GM23338 (cell line): ENCODE measurements at regions not wholly inside any gene's neighbourhood (a gene's known extent, or its start where the extent isn't known, plus 50 kb on each side); places are given as distances from the start of the nearest gene placed in this dataset.

ENCODE experiments used
- ATAC-seq: fragments of 200-7000 bp; cut with Tn5 transposase; 3 replicates; pipeline ENCODE4 v1.9.1; 2020
- DNase-seq: peaks from one replicate; pipeline ENCODE4 v3.0.0-alpha.2; 2015; ENCODE audit warnings: low spot score
- H2AFZ ChIP-seq: fragments of 200-600 bp; sonication (generic); 2 replicates; pipeline ENCODE4 v1.8.0; 2016; ENCODE audit warnings: antibody characterized with exemption, mild to moderate bottlenecking, moderate library complexity
- H3F3A ChIP-seq: fragments of 200-600 bp; sonication (generic); replicated peaks from 2 replicates; pipeline ENCODE4 v1.8.0; 2017; ENCODE audit warnings: antibody characterized with exemption, mixed run types, low read depth
- H3K27ac ChIP-seq: fragments of 200-600 bp; sonication (generic); 2 replicates; pipeline ENCODE4 v1.6.1; 2016; ENCODE audit warnings: low read depth
- H3K27me3 ChIP-seq: fragments of 200-600 bp; sonication (generic); 2 replicates; pipeline ENCODE4 v1.8.0; 2016; ENCODE audit warnings: mild to moderate bottlenecking, mixed run types, moderate library complexity; ENCODE audit not compliant: insufficient read depth
- H3K36me3 ChIP-seq: fragments of 200-600 bp; sonication (generic); 2 replicates; pipeline ENCODE4 v1.8.0; 2016; ENCODE audit warnings: mild to moderate bottlenecking; ENCODE audit not compliant: insufficient read depth
- H3K4me1 ChIP-seq: fragments of 200-600 bp; sonication (generic); 2 replicates; pipeline ENCODE4 v1.8.0; 2016; ENCODE audit warnings: mild to moderate bottlenecking, moderate library complexity; ENCODE audit not compliant: insufficient read depth
- H3K4me2 ChIP-seq: fragments of 200-600 bp; sonication (generic); 2 replicates; pipeline ENCODE4 v1.7.1; 2017; ENCODE audit warnings: mixed run types
- H3K4me3 ChIP-seq: fragments of 200-600 bp; sonication (generic); 2 replicates; pipeline ENCODE4 v1.6.1; 2016; ENCODE audit warnings: mixed run types
- H3K79me2 ChIP-seq: fragments of 200-600 bp; sonication (generic); replicated peaks from 2 replicates; pipeline ENCODE4 v1.8.0; 2017; ENCODE audit warnings: mild to moderate bottlenecking; ENCODE audit not compliant: insufficient read depth
- H3K9me2 ChIP-seq: fragments of 200-600 bp; sonication (generic); 2 replicates; pipeline ENCODE4 v1.8.0; 2017; ENCODE audit not compliant: insufficient read depth
- H4K20me1 ChIP-seq: fragments of 200-600 bp; sonication (generic); replicated peaks from 2 replicates; pipeline ENCODE4 v1.8.0; 2017; ENCODE audit warnings: mild to moderate bottlenecking; ENCODE audit not compliant: insufficient read depth
- H3K27ac Mint-ChIP-seq: 2 replicates; pipeline ENCODE4 v1.8.0; 2020; ENCODE audit warnings: inconsistent platforms, mild to moderate bottlenecking, moderate library complexity, mixed read lengths
- H3K27me3 Mint-ChIP-seq: 3 replicates; pipeline ENCODE4 v1.8.0; 2022; ENCODE audit warnings: low read depth, mild to moderate bottlenecking, moderate library complexity, mixed read lengths, inconsistent platforms; ENCODE audit not compliant: insufficient read depth, poor library complexity
- H3K36me3 Mint-ChIP-seq: 3 replicates; pipeline ENCODE4 v1.8.0; 2021; ENCODE audit warnings: low read depth, mild to moderate bottlenecking, inconsistent platforms, moderate library complexity, mixed read lengths
- H3K4me1 Mint-ChIP-seq: 3 replicates; pipeline ENCODE4 v1.8.0; 2020; ENCODE audit warnings: mild to moderate bottlenecking, inconsistent platforms, mixed read lengths
- H3K4me3 Mint-ChIP-seq: 3 replicates; pipeline ENCODE4 v1.8.0; 2021; ENCODE audit warnings: moderate library complexity, mild to moderate bottlenecking, inconsistent platforms, mixed read lengths
- H3K9me3 Mint-ChIP-seq: 3 replicates; pipeline ENCODE4 v1.8.0; 2020; ENCODE audit warnings: moderate library complexity, mild to moderate bottlenecking, inconsistent platforms, mixed read lengths
- CREB1 ChIP-seq: fragments of 250-450 bp; sonication (Bioruptor Pico); IDR thresholded peaks from 2 replicates; pipeline ENCODE4 v1.5.0; 2020; ENCODE audit warnings: low read depth, mild to moderate bottlenecking, moderate library complexity
- EZH2 ChIP-seq: fragments of 200-600 bp; sonication (generic); IDR thresholded peaks from one replicate; pipeline ENCODE4 v1.8.0; 2017; ENCODE audit warnings: antibody characterized with exemption, mild to moderate bottlenecking, low read depth; ENCODE audit not compliant: unreplicated experiment
- EZH2phosphoT487 ChIP-seq: fragments of 200-600 bp; sonication (generic); IDR thresholded peaks from one replicate; pipeline ENCODE4 v1.8.1; 2018; ENCODE audit warnings: antibody characterized with exemption; ENCODE audit not compliant: unreplicated experiment
- JUNB ChIP-seq: IDR thresholded peaks from one replicate; pipeline ENCODE4 v1.6.1; 2016; ENCODE audit warnings: antibody characterized with exemption; ENCODE audit not compliant: unreplicated experiment
- NANOG ChIP-seq: IDR thresholded peaks from 2 replicates; pipeline ENCODE4 v1.6.1; 2016; ENCODE audit warnings: antibody characterized with exemption, borderline replicate concordance
- POLR2AphosphoS5 ChIP-seq: IDR thresholded peaks from 2 replicates; pipeline ENCODE4 v1.6.1; 2016; ENCODE audit warnings: antibody characterized with exemption, low read depth
- STAT1 ChIP-seq: IDR thresholded peaks from one replicate; pipeline ENCODE4 v1.6.1; 2016; ENCODE audit warnings: antibody characterized with exemption; ENCODE audit not compliant: unreplicated experiment
- ZNF114 ChIP-seq: fragments of 250-450 bp; sonication (Bioruptor Pico); IDR thresholded peaks from 2 replicates; pipeline ENCODE4 v1.5.0; 2020; ENCODE audit warnings: mild to moderate bottlenecking, moderate library complexity
- ZNF331 ChIP-seq: fragments of 250-450 bp; sonication (Bioruptor Pico); IDR thresholded peaks from 2 replicates; pipeline ENCODE4 v1.5.0; 2020; ENCODE audit warnings: low read depth, mild to moderate bottlenecking, moderate library complexity
- TF ChIP-seq, protein P1 (sequence below), 2 experiments: fragments of 200-600 bp in 1 of 2; sonication (generic) in 1 of 2; conservative IDR thresholded peaks; 2 replicates each; pipeline versions ENCODE4 v1.5.1 to v1.6.1; 2016 to 2017; ENCODE audit warnings: antibody characterized with exemption in 2 of 2, low read depth in 2 of 2, mild to moderate bottlenecking in 2 of 2, moderate library complexity in 1 of 2
- TF ChIP-seq, protein P2 (sequence below): fragments of 250-450 bp; sonication (Bioruptor Pico); IDR thresholded peaks from 2 replicates; pipeline ENCODE4 v1.5.0; 2020; ENCODE audit warnings: mild to moderate bottlenecking, moderate library complexity
- TF ChIP-seq, protein P3 (sequence below): IDR thresholded peaks from one replicate; pipeline ENCODE4 v1.6.1; 2018; ENCODE audit warnings: antibody characterized with exemption; ENCODE audit not compliant: unreplicated experiment

DNA sequence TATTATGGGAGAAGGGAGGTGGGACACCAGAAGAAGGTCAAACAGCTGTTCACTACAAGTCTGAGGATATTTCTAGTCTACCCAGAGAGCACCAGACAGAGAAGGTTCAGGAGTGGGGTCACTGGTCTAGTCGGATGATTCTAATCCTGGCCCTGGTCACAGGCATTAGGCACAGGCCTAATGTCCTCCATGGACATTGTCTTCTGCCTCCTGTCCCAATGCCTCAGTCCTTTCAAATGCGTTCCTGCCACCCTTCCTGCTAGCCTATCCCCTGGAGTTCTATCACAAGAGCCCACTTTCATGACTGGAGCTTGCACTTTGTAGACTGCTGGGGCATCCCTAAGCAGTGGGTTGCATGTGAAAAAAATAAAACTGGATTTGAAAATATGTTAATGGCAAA, 83.9 kb upstream of the PFN2 start (continued):
- no peak for TF ChIP-seq STAT1
- no peak for TF ChIP-seq EZH2
- TF ChIP-seq, protein P1, sequence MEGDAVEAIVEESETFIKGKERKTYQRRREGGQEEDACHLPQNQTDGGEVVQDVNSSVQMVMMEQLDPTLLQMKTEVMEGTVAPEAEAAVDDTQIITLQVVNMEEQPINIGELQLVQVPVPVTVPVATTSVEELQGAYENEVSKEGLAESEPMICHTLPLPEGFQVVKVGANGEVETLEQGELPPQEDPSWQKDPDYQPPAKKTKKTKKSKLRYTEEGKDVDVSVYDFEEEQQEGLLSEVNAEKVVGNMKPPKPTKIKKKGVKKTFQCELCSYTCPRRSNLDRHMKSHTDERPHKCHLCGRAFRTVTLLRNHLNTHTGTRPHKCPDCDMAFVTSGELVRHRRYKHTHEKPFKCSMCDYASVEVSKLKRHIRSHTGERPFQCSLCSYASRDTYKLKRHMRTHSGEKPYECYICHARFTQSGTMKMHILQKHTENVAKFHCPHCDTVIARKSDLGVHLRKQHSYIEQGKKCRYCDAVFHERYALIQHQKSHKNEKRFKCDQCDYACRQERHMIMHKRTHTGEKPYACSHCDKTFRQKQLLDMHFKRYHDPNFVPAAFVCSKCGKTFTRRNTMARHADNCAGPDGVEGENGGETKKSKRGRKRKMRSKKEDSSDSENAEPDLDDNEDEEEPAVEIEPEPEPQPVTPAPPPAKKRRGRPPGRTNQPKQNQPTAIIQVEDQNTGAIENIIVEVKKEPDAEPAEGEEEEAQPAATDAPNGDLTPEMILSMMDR (conservative IDR thresholded peaks at IDR 0.05; ENCODE audit: low read depth in 2 of 2): no peak
- TF ChIP-seq EZH2phosphoT487: no peak
- TF ChIP-seq ZNF114: no peak
- no peak for TF ChIP-seq ZNF331 (CRISPR knock-in tag)
- no peak for TF ChIP-seq NANOG
- TF ChIP-seq CREB1 (CRISPR knock-in tag): no peak

DNA sequence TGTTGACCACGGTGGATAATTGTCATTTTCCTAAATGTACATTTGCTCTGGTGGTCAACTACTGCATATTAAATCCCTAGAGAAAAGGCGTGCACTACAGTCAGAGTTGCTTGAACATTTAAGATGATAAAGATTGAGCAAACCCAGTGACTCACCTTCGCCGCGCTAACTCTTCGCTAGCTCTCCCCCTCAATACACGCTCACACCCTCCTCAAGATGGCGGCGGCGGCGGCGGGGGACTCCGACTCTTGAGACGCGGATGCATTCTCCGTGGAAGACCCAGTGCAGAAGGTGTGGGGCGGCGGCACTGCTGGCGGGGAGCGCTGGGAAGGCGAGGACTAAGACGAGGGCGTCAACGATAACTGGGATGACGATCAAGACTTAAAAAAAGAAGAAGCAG, 79.8 kb upstream of the PFN2 start:
- no peak for DNase-seq
- Mint-ChIP-seq H3K27ac (no peak overlapping the region), H3K4me1 (peaks cover 9% of the 10 kb centered on the region), H3K4me3 (no peak overlapping the region), H3K27me3 (peaks cover 6% of the 10 kb centered on the region), H3K36me3 (no peaks in the 10 kb centered on the region), H3K9me3 (no peaks in the 10 kb centered on the region; the same call in 2 of the 3 replicates)
- Histone ChIP-seq H4K20me1 (no peaks in the 10 kb centered on the region), H3K27me3 (no peaks in the 10 kb centered on the region), H2AFZ (no peak overlapping the region), H3K4me1 (no peaks in the 10 kb centered on the region), H3K9me2 (no peaks in the 10 kb centered on the region), H3K4me3 (no peak overlapping the region), H3K27ac (no peak overlapping the region), H3K79me2 (no peaks in the 10 kb centered on the region), H3F3A (no peaks in the 10 kb centered on the region), H3K4me2 (no peak overlapping the region), H3K36me3 (no peaks in the 10 kb centered on the region)
- no peak for ATAC-seq
- TF ChIP-seq JUNB (no peak), STAT1 (no peak), POLR2AphosphoS5 (no peak), ZNF114 (no peak), NANOG (no peak), CREB1 (CRISPR knock-in tag) (no peak)
- TF ChIP-seq, protein P2, sequence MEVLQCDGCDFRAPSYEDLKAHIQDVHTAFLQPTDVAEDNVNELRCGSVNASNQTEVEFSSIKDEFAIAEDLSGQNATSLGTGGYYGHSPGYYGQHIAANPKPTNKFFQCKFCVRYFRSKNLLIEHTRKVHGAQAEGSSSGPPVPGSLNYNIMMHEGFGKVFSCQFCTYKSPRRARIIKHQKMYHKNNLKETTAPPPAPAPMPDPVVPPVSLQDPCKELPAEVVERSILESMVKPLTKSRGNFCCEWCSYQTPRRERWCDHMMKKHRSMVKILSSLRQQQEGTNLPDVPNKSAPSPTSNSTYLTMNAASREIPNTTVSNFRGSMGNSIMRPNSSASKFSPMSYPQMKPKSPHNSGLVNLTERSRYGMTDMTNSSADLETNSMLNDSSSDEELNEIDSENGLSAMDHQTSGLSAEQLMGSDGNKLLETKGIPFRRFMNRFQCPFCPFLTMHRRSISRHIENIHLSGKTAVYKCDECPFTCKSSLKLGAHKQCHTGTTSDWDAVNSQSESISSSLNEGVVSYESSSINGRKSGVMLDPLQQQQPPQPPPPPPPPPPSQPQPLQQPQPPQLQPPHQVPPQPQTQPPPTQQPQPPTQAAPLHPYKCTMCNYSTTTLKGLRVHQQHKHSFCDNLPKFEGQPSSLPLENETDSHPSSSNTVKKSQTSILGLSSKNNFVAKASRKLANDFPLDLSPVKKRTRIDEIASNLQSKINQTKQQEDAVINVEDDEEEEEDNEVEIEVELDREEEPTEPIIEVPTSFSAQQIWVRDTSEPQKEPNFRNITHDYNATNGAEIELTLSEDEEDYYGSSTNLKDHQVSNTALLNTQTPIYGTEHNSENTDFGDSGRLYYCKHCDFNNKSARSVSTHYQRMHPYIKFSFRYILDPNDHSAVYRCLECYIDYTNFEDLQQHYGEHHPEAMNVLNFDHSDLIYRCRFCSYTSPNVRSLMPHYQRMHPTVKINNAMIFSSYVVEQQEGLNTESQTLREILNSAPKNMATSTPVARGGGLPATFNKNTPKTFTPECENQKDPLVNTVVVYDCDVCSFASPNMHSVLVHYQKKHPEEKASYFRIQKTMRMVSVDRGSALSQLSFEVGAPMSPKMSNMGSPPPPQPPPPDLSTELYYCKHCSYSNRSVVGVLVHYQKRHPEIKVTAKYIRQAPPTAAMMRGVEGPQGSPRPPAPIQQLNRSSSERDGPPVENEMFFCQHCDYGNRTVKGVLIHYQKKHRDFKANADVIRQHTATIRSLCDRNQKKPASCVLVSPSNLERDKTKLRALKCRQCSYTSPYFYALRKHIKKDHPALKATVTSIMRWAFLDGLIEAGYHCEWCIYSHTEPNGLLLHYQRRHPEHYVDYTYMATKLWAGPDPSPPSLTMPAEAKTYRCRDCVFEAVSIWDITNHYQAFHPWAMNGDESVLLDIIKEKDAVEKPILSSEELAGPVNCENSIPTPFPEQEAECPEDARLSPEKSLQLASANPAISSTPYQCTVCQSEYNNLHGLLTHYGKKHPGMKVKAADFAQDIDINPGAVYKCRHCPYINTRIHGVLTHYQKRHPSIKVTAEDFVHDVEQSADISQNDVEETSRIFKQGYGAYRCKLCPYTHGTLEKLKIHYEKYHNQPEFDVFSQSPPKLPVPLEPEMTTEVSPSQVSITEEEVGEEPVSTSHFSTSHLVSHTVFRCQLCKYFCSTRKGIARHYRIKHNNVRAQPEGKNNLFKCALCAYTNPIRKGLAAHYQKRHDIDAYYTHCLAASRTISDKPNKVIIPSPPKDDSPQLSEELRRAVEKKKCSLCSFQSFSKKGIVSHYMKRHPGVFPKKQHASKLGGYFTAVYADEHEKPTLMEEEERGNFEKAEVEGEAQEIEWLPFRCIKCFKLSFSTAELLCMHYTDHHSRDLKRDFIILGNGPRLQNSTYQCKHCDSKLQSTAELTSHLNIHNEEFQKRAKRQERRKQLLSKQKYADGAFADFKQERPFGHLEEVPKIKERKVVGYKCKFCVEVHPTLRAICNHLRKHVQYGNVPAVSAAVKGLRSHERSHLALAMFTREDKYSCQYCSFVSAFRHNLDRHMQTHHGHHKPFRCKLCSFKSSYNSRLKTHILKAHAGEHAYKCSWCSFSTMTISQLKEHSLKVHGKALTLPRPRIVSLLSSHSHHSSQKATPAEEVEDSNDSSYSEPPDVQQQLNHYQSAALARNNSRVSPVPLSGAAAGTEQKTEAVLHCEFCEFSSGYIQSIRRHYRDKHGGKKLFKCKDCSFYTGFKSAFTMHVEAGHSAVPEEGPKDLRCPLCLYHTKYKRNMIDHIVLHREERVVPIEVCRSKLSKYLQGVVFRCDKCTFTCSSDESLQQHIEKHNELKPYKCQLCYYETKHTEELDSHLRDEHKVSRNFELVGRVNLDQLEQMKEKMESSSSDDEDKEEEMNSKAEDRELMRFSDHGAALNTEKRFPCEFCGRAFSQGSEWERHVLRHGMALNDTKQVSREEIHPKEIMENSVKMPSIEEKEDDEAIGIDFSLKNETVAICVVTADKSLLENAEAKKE (CRISPR knock-in tag): no peak
- TF ChIP-seq, protein P1 (conservative IDR thresholded peaks at IDR 0.05; ENCODE audit: low read depth in 2 of 2): no peak
- TF ChIP-seq, protein P3, sequence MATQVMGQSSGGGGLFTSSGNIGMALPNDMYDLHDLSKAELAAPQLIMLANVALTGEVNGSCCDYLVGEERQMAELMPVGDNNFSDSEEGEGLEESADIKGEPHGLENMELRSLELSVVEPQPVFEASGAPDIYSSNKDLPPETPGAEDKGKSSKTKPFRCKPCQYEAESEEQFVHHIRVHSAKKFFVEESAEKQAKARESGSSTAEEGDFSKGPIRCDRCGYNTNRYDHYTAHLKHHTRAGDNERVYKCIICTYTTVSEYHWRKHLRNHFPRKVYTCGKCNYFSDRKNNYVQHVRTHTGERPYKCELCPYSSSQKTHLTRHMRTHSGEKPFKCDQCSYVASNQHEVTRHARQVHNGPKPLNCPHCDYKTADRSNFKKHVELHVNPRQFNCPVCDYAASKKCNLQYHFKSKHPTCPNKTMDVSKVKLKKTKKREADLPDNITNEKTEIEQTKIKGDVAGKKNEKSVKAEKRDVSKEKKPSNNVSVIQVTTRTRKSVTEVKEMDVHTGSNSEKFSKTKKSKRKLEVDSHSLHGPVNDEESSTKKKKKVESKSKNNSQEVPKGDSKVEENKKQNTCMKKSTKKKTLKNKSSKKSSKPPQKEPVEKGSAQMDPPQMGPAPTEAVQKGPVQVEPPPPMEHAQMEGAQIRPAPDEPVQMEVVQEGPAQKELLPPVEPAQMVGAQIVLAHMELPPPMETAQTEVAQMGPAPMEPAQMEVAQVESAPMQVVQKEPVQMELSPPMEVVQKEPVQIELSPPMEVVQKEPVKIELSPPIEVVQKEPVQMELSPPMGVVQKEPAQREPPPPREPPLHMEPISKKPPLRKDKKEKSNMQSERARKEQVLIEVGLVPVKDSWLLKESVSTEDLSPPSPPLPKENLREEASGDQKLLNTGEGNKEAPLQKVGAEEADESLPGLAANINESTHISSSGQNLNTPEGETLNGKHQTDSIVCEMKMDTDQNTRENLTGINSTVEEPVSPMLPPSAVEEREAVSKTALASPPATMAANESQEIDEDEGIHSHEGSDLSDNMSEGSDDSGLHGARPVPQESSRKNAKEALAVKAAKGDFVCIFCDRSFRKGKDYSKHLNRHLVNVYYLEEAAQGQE: no peak
